HepG2 (cell line): ENCODE measurements at regions not wholly inside any gene's neighbourhood (a gene's known extent, or its start where the extent isn't known, plus 50 kb on each side); places are given as distances from the start of the nearest gene placed in this dataset.

ENCODE experiments used
- FLYWCH1 ChIP-seq: sonication (generic); formaldehyde crosslinking; IDR thresholded peaks from 2 replicates; pipeline ENCODE4 v1.8.1; 2023; ENCODE audit warnings: mild to moderate bottlenecking, missing genetic modification reagents
- MXD1 ChIP-seq: sonication (generic); formaldehyde crosslinking; IDR thresholded peaks from 2 replicates; pipeline ENCODE4 v1.4.0; 2020; ENCODE audit warnings: mild to moderate bottlenecking, missing genetic modification reagents
- RFX5 ChIP-seq: IDR thresholded peaks from 2 replicates; pipeline ENCODE4 v1.6.1; 2011; ENCODE audit warnings: low read depth, low read length, improper control_type of control experiment

GRCh38 chr7:46192271-46192670, 271.2 kb upstream of the IGFBP3 start:
- TF ChIP-seq FLYWCH1 (CRISPR knock-in tag) (no peak), MXD1 (CRISPR knock-in tag) (no peak), RFX5 (no peak)
